ENCODE measurements at regions not wholly inside any gene's neighbourhood (a gene's known extent, or its start where the extent isn't known, plus 50 kb on each side); places are given as distances from the start of the nearest gene placed in this dataset.
"Not testable (repeated sequence)": the region's sequence is repeated elsewhere in the genome, so short reads cannot be mapped to it uniquely, and the experiment has no call there.

- TF ChIP-seq CTCF (IDR thresholded peaks at IDR 0.05; ENCODE audit: insufficient read depth, low read depth, low read length); EZH2 (IDR thresholded peaks at IDR 0.05; ENCODE audit: insufficient read depth, low read length): not testable (repeated sequence)
Observed at GRCh38 chrX:838666-839065, 208.1 kb downstream of the SHOX start.
